ENCODE measurements at regions not wholly inside any gene's neighbourhood (a gene's known extent, or its start where the extent isn't known, plus 50 kb on each side); places are given as distances from the start of the nearest gene placed in this dataset.

DNA sequence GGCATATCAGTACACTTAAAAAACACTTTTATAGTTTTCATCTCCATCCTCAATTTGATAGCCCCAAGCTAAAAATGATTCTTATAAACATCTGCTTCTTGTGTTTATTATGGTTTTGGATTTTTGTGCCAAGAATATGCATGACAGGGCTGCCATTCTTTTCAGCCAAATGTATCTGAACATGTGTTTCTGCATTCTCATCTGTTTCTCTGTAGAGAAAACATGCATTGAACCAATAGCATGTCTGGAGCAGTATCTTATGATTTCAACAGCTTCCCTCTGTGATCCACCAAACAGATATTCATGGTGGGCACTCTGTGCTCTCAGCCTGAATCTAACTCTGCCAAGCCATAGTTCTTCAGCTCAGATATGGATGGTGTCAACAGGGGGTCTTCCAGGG is 99.3 kb upstream of the ERCC6L2 start:
- TF ChIP-seq, protein P1, sequence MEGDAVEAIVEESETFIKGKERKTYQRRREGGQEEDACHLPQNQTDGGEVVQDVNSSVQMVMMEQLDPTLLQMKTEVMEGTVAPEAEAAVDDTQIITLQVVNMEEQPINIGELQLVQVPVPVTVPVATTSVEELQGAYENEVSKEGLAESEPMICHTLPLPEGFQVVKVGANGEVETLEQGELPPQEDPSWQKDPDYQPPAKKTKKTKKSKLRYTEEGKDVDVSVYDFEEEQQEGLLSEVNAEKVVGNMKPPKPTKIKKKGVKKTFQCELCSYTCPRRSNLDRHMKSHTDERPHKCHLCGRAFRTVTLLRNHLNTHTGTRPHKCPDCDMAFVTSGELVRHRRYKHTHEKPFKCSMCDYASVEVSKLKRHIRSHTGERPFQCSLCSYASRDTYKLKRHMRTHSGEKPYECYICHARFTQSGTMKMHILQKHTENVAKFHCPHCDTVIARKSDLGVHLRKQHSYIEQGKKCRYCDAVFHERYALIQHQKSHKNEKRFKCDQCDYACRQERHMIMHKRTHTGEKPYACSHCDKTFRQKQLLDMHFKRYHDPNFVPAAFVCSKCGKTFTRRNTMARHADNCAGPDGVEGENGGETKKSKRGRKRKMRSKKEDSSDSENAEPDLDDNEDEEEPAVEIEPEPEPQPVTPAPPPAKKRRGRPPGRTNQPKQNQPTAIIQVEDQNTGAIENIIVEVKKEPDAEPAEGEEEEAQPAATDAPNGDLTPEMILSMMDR (IDR thresholded peaks at IDR 0.05): no peak
- TF ChIP-seq POLR2A (IDR thresholded peaks at IDR 0.05): no peak
